ENCODE measurements at regions not wholly inside any gene's neighbourhood (a gene's known extent, or its start where the extent isn't known, plus 50 kb on each side); places are given as distances from the start of the nearest gene placed in this dataset.
A peak's percentile ranks its signal among the peaks of the same experiment; 100 is the strongest.

DNA sequence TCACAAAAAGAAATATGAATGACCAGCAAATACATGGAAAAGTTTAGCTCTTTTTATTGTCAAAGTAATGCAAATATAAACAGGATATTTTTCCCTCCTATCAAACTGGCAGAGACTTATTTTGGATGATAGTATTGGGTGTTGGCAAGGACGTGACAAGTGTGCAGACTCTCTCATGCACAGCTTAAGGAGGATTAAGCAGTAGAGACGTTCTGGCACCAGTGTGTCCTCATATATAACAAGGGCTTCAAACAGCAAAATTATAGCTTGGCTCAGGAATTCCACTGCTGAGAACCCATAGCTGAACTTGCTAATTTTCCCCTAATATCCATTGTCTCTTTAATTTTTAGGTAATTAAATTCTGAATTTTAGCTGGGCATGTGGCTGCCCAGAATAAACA is 114.4 kb downstream of the FAM124B start:
- peaks cover 31% of the 10 kb centered on the region for H3K27me3 Mint-ChIP-seq (ENCODE audit: unreplicated experiment)
- H3K36me3 Mint-ChIP-seq (ENCODE audit: unreplicated experiment), result no peaks in the 10 kb centered on the region
- no peaks in the 10 kb centered on the region for H3K9me3 Mint-ChIP-seq (ENCODE audit: unreplicated experiment)
- H3K4me3 Mint-ChIP-seq (ENCODE audit: unreplicated experiment), result no peak overlapping the region
- TF ChIP-seq, protein P1, sequence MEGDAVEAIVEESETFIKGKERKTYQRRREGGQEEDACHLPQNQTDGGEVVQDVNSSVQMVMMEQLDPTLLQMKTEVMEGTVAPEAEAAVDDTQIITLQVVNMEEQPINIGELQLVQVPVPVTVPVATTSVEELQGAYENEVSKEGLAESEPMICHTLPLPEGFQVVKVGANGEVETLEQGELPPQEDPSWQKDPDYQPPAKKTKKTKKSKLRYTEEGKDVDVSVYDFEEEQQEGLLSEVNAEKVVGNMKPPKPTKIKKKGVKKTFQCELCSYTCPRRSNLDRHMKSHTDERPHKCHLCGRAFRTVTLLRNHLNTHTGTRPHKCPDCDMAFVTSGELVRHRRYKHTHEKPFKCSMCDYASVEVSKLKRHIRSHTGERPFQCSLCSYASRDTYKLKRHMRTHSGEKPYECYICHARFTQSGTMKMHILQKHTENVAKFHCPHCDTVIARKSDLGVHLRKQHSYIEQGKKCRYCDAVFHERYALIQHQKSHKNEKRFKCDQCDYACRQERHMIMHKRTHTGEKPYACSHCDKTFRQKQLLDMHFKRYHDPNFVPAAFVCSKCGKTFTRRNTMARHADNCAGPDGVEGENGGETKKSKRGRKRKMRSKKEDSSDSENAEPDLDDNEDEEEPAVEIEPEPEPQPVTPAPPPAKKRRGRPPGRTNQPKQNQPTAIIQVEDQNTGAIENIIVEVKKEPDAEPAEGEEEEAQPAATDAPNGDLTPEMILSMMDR (IDR thresholded peaks at IDR 0.05), result no peak
- DNase-seq (ENCODE audit: extremely low spot score, unreplicated experiment), result no peak
- no peaks in the 10 kb centered on the region for H3K4me1 Mint-ChIP-seq (ENCODE audit: unreplicated experiment)
- H3K27ac Mint-ChIP-seq (ENCODE audit: unreplicated experiment), result no peak overlapping the region

DNA sequence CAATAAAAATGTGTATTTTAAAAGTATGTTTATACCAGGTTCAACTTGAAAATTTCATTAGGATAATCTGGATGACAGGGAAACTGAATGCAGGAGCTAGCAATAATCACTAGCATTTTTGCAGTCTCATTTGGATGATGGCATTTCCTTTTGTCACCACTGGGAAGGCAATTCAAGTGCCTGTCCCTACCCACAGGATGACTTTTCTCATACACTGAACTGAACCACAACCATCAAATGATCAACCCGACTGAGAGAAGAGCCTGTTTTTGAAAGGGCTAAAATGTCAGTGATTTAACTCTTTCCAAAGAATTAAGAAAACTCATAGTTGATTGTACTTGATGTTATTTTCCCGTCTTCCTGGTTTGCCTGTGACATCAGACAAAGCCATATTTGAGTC is 115.0 kb downstream of the FAM124B start:
- Mint-ChIP-seq H3K9me3 (ENCODE audit: unreplicated experiment) (no peaks in the 10 kb centered on the region), H3K27me3 (ENCODE audit: unreplicated experiment) (peaks cover 28% of the 10 kb centered on the region), H3K4me3 (ENCODE audit: unreplicated experiment) (no peak overlapping the region), H3K36me3 (ENCODE audit: unreplicated experiment) (no peaks in the 10 kb centered on the region), H3K4me1 (ENCODE audit: unreplicated experiment) (no peaks in the 10 kb centered on the region), H3K27ac (ENCODE audit: unreplicated experiment) (no peak overlapping the region)
- DNase-seq (ENCODE audit: extremely low spot score, unreplicated experiment), result no peak
- TF ChIP-seq, protein P1 (IDR thresholded peaks at IDR 0.05), result no peak

DNA sequence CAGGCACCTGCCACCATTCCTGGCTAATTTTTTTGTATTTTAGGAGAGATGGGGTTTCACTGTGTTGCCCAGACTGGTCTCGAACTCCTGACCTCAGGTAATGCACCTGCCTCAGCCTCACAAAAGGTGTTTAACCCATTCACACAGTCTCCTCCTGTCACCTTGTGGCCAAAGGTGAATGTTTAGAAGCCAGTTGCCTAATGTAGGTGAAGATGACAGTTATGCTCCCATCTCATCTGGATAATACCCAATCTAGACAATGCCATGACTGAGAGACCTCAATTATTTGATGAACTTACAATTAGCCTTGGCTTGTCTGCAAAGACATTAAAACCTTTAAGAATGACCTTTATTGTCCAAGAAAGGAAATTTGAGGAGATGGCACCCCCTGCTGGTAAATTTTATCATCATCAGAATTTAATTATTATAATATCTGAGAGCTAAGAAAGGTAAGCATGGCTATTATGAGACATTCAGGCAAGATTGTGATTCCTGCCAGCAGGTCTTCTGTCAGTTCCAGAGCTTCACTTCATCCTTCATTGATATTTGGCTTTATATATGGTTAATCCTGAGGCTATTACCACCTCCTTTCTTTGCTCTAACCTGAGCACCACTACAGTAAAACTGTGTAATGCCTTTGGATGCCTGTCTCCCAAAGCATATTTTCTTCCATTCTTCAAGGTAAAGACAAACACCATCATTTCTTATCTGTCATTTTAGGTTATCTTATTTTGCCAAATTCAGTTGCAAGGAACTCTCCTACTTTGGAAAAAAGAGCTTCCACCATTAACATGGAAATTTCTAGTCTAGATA is 117.6 kb downstream of the FAM124B start:
- H3K36me3 Mint-ChIP-seq (ENCODE audit: unreplicated experiment), result no peaks in the 10 kb centered on the region
- H3K9me3 Mint-ChIP-seq (ENCODE audit: unreplicated experiment), result no peaks in the 10 kb centered on the region
- peaks cover 20% of the 10 kb centered on the region for H3K27me3 Mint-ChIP-seq (ENCODE audit: unreplicated experiment)
- TF ChIP-seq, protein P1 (IDR thresholded peaks at IDR 0.05), result peak; percentile 84
- no peak overlapping the region for H3K4me3 Mint-ChIP-seq (ENCODE audit: unreplicated experiment)
- no peaks in the 10 kb centered on the region for H3K4me1 Mint-ChIP-seq (ENCODE audit: unreplicated experiment)
- no peak for DNase-seq (ENCODE audit: extremely low spot score, unreplicated experiment)
- no peak overlapping the region for H3K27ac Mint-ChIP-seq (ENCODE audit: unreplicated experiment)

DNA sequence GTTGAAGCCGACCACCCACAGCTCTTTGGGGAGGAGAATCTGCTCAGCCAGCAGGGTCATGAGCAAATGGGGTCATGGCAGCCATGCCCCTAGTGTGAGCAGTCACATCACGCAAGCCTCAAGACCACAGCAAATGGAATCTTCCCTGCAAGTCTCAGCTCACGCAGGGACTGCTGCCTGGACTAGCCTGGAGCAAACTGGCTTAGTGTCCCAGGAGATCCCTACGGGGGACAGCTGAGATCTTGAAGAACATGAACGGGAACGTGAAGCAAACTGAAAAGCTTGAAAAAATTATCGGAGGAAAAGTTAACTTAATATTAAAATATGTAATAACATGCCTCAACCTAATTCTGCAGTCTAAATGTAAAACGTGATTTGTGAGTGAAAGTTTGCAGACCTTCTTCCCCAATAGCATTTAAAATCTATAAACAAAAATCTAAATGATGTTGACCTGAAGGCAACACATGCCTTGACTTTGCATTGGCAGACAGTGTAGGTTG is 118.4 kb downstream of the FAM124B start:
- Mint-ChIP-seq H3K27ac (ENCODE audit: unreplicated experiment) (no peak overlapping the region), H3K36me3 (ENCODE audit: unreplicated experiment) (no peaks in the 10 kb centered on the region), H3K9me3 (ENCODE audit: unreplicated experiment) (no peaks in the 10 kb centered on the region), H3K27me3 (ENCODE audit: unreplicated experiment) (peaks cover 18% of the 10 kb centered on the region), H3K4me1 (ENCODE audit: unreplicated experiment) (peaks cover 2% of the 10 kb centered on the region), H3K4me3 (ENCODE audit: unreplicated experiment) (no peak overlapping the region)
- DNase-seq (ENCODE audit: extremely low spot score, unreplicated experiment), result no peak
- TF ChIP-seq, protein P1 (IDR thresholded peaks at IDR 0.05), result no peak

DNA sequence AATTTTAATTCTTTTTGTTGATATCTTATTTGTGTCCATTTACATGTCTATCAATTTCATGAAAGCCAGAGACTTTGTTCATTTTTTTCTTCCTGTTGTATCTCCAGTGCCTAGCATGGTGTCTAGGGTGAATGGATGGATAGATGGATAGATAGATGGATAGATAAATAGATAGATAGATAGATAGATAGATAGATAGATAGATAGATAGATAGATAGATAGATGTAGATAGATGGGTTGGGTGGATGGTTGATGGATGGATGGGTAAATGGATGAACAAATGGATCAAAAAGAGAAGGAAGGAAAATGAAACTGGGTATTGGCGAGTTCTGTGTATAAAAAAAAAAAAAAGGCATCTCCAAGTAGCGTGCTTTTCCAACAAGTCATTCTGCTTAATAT is 120.5 kb downstream of the FAM124B start:
- TF ChIP-seq, protein P1 (IDR thresholded peaks at IDR 0.05), result no peak
- no peak for DNase-seq (ENCODE audit: extremely low spot score, unreplicated experiment)
- H3K4me1 Mint-ChIP-seq (ENCODE audit: unreplicated experiment), result peaks cover 6% of the 10 kb centered on the region

More for the DNA sequence above, 120.5 kb downstream of the FAM124B start:
- no peak overlapping the region for H3K27ac Mint-ChIP-seq (ENCODE audit: unreplicated experiment)
- H3K36me3 Mint-ChIP-seq (ENCODE audit: unreplicated experiment), result no peaks in the 10 kb centered on the region
- peaks cover 7% of the 10 kb centered on the region for H3K27me3 Mint-ChIP-seq (ENCODE audit: unreplicated experiment)
- no peaks in the 10 kb centered on the region for H3K9me3 Mint-ChIP-seq (ENCODE audit: unreplicated experiment)
- no peak overlapping the region for H3K4me3 Mint-ChIP-seq (ENCODE audit: unreplicated experiment)
